ENCODE measurements at regions not wholly inside any gene's neighbourhood (a gene's known extent, or its start where the extent isn't known, plus 50 kb on each side); places are given as distances from the start of the nearest gene placed in this dataset.
"Not testable (repeated sequence)": the region's sequence is repeated elsewhere in the genome, so short reads cannot be mapped to it uniquely, and the experiment has no call there.

DNA sequence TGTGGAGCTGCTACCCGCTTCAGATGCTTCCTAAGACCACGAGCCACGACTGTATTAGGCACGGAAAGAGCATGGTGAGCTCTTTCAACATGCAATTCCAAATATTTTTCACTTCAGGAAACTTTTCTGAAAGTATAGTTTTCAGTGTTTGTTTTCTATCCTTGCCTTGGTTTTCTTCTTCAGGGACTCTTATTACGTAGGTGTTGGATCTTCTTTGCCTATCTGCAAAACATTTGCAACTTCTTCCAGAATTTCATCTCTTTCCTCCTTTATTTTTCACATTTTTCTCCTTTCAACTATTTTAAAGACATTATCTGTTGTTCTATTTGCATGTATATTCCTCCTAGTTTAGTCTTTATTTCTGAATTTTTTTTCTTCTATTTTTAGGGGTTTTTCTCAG, 148.9 kb upstream of the LSM14A start:
- no peak for TF ChIP-seq Cebpa-rat (IDR thresholded peaks at IDR 0.05)
- H3K27me3 ChIP-seq, result no peaks in the 10 kb centered on the region
- H3K4me3 ChIP-seq, result no peak overlapping the region
- peaks cover 38 to 55% (median 43%) of the 10 kb centered on the region in 11 experiments for H3K9me3 ChIP-seq (replicated peaks in 1 of 11)
- no peak overlapping the region for H3K4me2 ChIP-seq
- H4K20me1 ChIP-seq, result no peaks in the 10 kb centered on the region
- H3K9ac ChIP-seq, result no peak overlapping the region
- H3K27ac ChIP-seq, result no peak overlapping the region
- peaks cover 0 to 21% (median under 1%) of the 10 kb centered on the region in 10 experiments; a peak in 9 of 20 replicates for H3K4me1 ChIP-seq
- 0 out of 22 replicates have a peak, but pooled peaks cover 0 to 5% (median 0%) of the 10 kb centered on the region in 11 experiments for H3K36me3 ChIP-seq

- peak overlapping the region in 8 of 11 experiments; percentile 0 to 91 (median 80); a peak in 14 of 22 replicates for H3K4me2 ChIP-seq
- no peaks in the 10 kb centered on the region for H4K20me1 ChIP-seq
- H3K27me3 ChIP-seq, result no peaks in the 10 kb centered on the region
- no peak for TF ChIP-seq Cebpa-rat (IDR thresholded peaks at IDR 0.05)
- no peak overlapping the region for H3K9ac ChIP-seq
- H3K9me3 ChIP-seq (replicated peaks in 1 of 11), result 0 out of 22 replicates have a peak, but pooled peaks cover 0 to 11% (median 0%) of the 10 kb centered on the region in 11 experiments
- peaks cover 14 to 81% (median 69%) of the 10 kb centered on the region in 10 experiments for H3K4me1 ChIP-seq
- H3K36me3 ChIP-seq, result no peaks in the 10 kb centered on the region
- H3K4me3 ChIP-seq, result no peak overlapping the region
- peak overlapping the region in 2 of 11 experiments; percentile 38 to 49; a peak in 4 of 22 replicates for H3K27ac ChIP-seq
Measured at GRCh38 chr19:34033880-34034279, 138.4 kb upstream of the LSM14A start.

DNA sequence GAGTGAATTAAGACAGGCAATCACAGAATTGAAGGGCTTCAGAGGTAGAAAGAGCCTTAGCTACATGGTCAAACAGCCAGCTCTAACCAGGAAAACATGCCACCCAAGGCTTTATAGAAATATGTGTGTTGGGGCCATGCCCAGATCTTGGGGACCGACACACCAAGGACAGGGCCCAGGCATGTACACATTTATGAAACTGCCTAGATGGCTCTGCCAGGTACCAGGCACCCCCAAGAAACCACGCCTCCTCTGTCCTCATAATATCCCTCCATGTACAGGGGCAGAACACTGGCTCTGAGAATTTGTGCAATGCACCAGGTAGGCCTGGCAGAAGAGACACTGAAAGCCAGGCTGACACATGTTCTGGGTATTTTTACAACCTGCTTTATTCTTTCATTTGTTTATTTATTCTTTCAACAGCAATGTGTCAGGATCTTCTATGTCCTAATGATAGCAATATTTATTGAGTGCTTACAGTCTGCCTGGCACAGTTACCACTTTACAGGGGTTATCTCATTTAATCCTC, 137.9 kb upstream of the LSM14A start:
- Histone ChIP-seq H3K4me3 (no peak overlapping the region), H3K9me3 (replicated peaks in 1 of 11) (0 out of 22 replicates have a peak, but pooled peaks cover 0 to 11% (median 0%) of the 10 kb centered on the region in 11 experiments), H3K27me3 (no peaks in the 10 kb centered on the region), H3K4me2 (peak overlapping the region in 8 of 11 experiments; percentile 22 to 91 (median 80); a peak in 13 of 22 replicates), H3K4me1 (peaks cover 14 to 76% (median 66%) of the 10 kb centered on the region in 10 experiments), H3K27ac (peak overlapping the region in 2 of 11 experiments; percentile 9 to 45; a peak in 3 of 22 replicates), H3K9ac (peak overlapping the region in 1 of 11 experiments; percentile 27; a peak in 1 of 22 replicates), H4K20me1 (no peaks in the 10 kb centered on the region), H3K36me3 (no peaks in the 10 kb centered on the region)
- TF ChIP-seq Cebpa-rat (IDR thresholded peaks at IDR 0.05), result no peak

DNA sequence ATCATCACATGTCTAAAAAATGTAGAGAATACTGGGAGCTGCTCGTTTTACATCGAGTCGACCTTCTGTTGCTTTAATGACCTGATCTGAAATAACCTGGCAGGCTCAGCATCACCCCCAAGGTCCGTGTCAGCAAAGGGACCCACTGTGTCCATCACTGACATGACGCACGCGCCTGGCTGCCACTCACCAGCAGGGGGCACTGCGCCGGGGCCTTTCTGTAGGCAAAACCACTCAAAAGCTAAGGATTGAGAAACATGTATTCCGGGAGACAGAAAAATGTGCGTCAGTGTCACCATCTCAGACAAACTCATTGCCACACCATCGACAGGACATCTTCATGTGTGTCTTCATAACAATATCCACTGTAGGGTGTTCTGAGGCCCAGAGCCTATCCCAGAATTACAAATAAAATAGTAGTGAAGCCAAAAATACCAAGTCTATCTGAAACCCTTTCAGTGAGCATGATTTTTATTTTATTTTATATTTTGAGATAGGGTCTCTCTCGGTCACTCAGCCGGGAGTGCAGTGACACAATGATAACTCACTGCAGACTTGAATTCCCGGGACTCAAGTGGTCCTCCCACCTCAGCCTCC, 130.3 kb upstream of the LSM14A start:
- H3K9ac ChIP-seq, result no peak overlapping the region
- no peaks in the 10 kb centered on the region for H3K36me3 ChIP-seq
- no peak overlapping the region for H3K4me2 ChIP-seq
- no peak overlapping the region for H3K27ac ChIP-seq
- no peak for TF ChIP-seq Cebpa-rat (IDR thresholded peaks at IDR 0.05)
- no peaks in the 10 kb centered on the region for H3K27me3 ChIP-seq
- H3K9me3 ChIP-seq (replicated peaks in 1 of 11), result peaks cover 0 to 17% (median 9%) of the 10 kb centered on the region in 11 experiments; a peak in 14 of 22 replicates
- no peaks in the 10 kb centered on the region for H4K20me1 ChIP-seq
- H3K4me3 ChIP-seq, result no peak overlapping the region
- H3K4me1 ChIP-seq, result peaks cover 0 to under 1% (median 0%) of the 10 kb centered on the region in 10 experiments; a peak in 1 of 20 replicates

- no peak overlapping the region for H3K4me3 ChIP-seq
- H4K20me1 ChIP-seq, result no peaks in the 10 kb centered on the region
- H3K36me3 ChIP-seq, result no peaks in the 10 kb centered on the region
- no peak for TF ChIP-seq Cebpa-rat (IDR thresholded peaks at IDR 0.05)
- no peak overlapping the region for H3K27ac ChIP-seq
- peaks cover 0 to 16% (median 9%) of the 10 kb centered on the region in 11 experiments; a peak in 14 of 22 replicates for H3K9me3 ChIP-seq (replicated peaks in 1 of 11)
- H3K27me3 ChIP-seq, result no peaks in the 10 kb centered on the region
- no peak overlapping the region for H3K9ac ChIP-seq
- no peaks in the 10 kb centered on the region for H3K4me1 ChIP-seq
- H3K4me2 ChIP-seq, result no peak overlapping the region
Measured at GRCh38 chr19:34044021-34044420, 128.3 kb upstream of the LSM14A start.

- no peaks in the 10 kb centered on the region for H3K36me3 ChIP-seq
- no peak for TF ChIP-seq Cebpa-rat (IDR thresholded peaks at IDR 0.05)
- H3K4me3 ChIP-seq, result no peak overlapping the region
- H3K27ac ChIP-seq, result no peak overlapping the region
- H3K4me1 ChIP-seq, result peaks cover 0 to 10% (median 6%) of the 10 kb centered on the region in 10 experiments; a peak in 9 of 20 replicates
- peaks cover 0 to 7% (median 0%) of the 10 kb centered on the region in 11 experiments; a peak in 4 of 22 replicates for H3K9me3 ChIP-seq (replicated peaks in 1 of 11)
- H3K9ac ChIP-seq, result no peak overlapping the region
- no peak overlapping the region for H3K4me2 ChIP-seq
- H3K27me3 ChIP-seq, result no peaks in the 10 kb centered on the region
- H4K20me1 ChIP-seq, result no peaks in the 10 kb centered on the region
Measured at GRCh38 chr19:34049944-34050343, 122.4 kb upstream of the LSM14A start.

DNA sequence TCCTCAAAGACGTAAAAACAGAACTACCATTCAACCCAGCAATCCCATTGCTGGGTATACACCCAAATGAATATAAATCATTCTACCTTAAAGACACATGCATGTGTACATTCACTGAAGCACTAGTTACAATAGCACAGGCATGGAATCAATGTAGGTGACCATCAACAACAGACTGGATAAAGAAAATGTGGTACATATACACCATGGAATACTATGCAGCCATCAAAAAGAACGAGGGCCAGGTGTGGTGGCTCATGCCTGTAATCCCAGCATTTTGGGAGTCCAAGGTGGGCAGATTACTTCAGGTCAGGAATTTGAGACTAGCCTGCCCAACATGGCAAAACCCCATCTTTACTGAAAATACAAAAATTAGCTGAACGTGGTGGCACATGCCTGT, 121.9 kb upstream of the LSM14A start:
- peaks cover 0 to 10% (median 6%) of the 10 kb centered on the region in 10 experiments; a peak in 9 of 20 replicates for H3K4me1 ChIP-seq
- not testable (repeated sequence) for H3K9me3 ChIP-seq (replicated peaks in 1 of 11); H3K4me2 ChIP-seq

DNA sequence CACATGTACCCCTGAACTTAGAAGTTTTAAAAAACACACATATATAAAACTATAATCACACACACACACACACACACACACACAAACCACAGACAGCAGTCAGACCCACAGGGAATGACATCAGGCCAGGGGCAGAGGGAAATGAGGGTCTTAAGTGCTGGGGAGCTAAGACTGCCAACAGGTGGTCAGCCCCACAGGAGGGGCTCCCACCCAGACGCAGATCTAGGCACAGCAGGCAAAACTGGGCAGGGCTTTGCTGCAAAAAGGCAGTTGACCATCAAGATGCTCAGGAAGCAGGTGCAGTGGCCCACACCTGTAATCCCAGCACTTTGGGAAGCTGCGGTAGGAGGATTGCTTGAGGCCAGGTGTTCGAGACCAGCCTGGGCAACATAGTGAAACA, 121.0 kb upstream of the LSM14A start:
- H3K9ac ChIP-seq, result no peak overlapping the region
- H3K27me3 ChIP-seq, result no peaks in the 10 kb centered on the region
- no peaks in the 10 kb centered on the region for H4K20me1 ChIP-seq
- H3K9me3 ChIP-seq (replicated peaks in 1 of 11), result peaks cover 0 to 7% (median 0%) of the 10 kb centered on the region in 11 experiments; a peak in 4 of 22 replicates
- no peak for TF ChIP-seq Cebpa-rat (IDR thresholded peaks at IDR 0.05)
- H3K36me3 ChIP-seq, result no peaks in the 10 kb centered on the region
- H3K4me2 ChIP-seq, result peak overlapping the region in 5 of 11 experiments; percentile 6 to 47 (median 23); a peak in 4 of 22 replicates
- H3K4me3 ChIP-seq, result no peak overlapping the region
- H3K27ac ChIP-seq, result no peak overlapping the region
- peaks cover 0 to 10% (median 6%) of the 10 kb centered on the region in 10 experiments; a peak in 9 of 20 replicates for H3K4me1 ChIP-seq

More for the DNA sequence above, 121.9 kb upstream of the LSM14A start:
- H3K9ac ChIP-seq, H3K36me3 ChIP-seq, H3K4me3 ChIP-seq, H4K20me1 ChIP-seq, H3K27ac ChIP-seq, H3K27me3 ChIP-seq: not testable (repeated sequence)

DNA sequence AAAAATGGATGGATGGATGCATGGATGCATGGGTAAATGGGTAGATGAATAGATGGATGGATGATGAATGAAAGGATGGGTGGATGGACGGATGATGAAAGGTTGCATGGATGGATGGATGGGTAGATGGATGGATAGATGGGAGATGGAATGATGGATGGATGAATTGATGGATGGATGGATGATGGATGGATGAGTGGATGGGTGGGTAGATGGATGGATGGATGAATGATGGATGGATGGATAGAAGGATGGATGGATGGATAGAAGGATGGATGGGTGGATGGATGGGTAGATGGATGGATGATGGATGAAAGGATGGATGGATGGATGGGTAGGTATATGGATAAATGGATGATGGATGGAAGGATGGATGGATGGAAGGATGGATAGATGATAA, 115.1 kb upstream of the LSM14A start:
- no peaks in the 10 kb centered on the region for H4K20me1 ChIP-seq
- no peaks in the 10 kb centered on the region for H3K4me1 ChIP-seq
- no peak overlapping the region for H3K9ac ChIP-seq
- no peaks in the 10 kb centered on the region for H3K9me3 ChIP-seq (replicated peaks in 1 of 11)
- H3K27me3 ChIP-seq, result no peaks in the 10 kb centered on the region
- H3K4me2 ChIP-seq, result no peak overlapping the region
- no peaks in the 10 kb centered on the region for H3K36me3 ChIP-seq
- no peak overlapping the region for H3K4me3 ChIP-seq
- H3K27ac ChIP-seq, result no peak overlapping the region
- no peak for TF ChIP-seq Cebpa-rat (IDR thresholded peaks at IDR 0.05)
